GM19238 (cell line): ENCODE measurements at regions not wholly inside any gene's neighbourhood (a gene's known extent, or its start where the extent isn't known, plus 50 kb on each side); places are given as distances from the start of the nearest gene placed in this dataset.

Source experiments
- DNase-seq: peaks from one replicate; pipeline ENCODE4 v3.0.0; 2011; ENCODE audit warnings: low spot score; ENCODE audit not compliant: insufficient read length

GRCh38 chr5:141778206-141778605, 96.2 kb upstream of the ARAP3 start:
- no peak for DNase-seq

DNA sequence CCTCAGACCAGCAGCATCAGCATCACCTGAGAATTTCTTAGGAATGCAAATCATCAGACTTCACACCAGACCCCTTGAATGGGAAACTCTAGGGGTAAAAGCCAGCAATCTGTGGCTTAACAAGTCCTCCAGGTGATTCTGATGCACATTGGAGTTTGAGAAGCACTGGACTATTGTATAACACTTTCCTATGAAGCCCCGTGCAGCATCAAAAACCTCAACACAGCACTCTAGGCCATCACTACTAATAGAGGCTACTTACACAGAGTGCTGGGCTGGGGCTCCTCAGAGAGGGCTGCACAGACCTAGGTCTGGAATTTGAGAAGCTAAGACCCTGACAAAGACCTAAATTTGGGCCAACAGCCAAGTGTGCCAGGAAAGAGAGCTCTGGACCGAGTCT, 95.7 kb upstream of the ARAP3 start:
- DNase-seq: no peak

DNA sequence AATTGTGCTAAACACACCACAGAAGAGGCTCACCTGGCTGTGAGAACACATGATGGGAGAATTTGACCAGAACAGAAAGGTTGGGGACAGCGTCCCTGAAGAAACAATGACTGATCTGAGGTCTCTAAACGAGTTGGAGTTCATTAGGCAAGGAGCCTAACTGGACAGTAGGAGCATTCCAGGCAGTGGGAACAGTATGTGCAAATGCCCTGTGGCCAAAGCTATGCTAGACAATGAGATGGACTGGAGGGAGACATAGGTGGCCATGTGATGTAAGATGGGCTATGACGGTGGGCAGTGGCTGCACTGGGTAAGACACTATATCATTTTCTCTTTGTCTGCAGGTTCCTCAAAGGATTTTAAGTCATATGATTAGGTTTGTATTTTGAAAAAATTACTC, 95.1 kb upstream of the ARAP3 start:
- no peak for DNase-seq

- no peak for DNase-seq
Observed at GRCh38 chr5:141773779-141774562, 91.9 kb upstream of the ARAP3 start.

DNA sequence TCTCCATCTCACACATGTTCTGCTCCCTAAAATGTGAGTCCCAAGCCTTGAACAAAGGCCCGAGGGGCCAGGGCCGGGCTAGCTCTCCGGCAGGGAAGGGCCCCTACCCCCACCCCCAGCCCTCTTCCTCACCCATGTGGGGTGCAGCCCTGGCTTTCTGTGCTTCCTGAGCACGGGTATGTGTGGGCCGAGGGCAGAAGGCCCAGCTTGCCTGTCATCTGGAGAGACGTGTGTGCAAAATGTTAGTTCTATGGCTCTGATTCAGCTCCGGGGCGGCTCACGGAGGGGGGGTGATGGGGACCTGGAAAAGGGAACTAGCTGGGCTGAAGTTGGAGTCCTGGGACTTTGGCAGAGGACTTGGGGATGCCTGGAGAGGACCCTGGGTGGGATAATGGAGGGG, 90.3 kb upstream of the ARAP3 start:
- no peak for DNase-seq

- no peak for DNase-seq
Observed at GRCh38 chr5:141771562-141771961, 89.5 kb upstream of the ARAP3 start.

GRCh38 chr5:141771031-141771430, 89.0 kb upstream of the ARAP3 start:
- no peak for DNase-seq

- DNase-seq: no peak
Observed at GRCh38 chr5:141769671-141770070, 87.6 kb upstream of the ARAP3 start.

DNA sequence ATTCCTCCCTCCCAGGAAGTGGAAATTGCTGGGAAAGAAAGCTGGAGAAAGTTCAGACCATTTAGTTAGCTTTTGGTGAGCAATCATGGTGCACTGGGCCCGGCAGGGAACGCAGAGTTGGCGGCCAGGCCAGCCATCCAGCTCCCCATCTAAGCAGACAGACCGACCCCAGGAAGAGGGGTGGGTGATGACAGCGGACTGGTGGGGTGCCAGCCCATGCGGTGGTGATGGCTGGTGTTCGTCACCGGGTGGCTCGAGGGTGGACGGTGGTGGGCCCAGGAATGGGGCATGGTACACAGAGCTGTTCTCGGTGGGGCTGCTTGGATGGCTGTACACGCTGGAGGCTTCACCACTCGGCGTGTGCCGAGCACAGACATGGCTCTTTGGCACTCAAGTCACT, 85.6 kb upstream of the ARAP3 start:
- no peak for DNase-seq

- DNase-seq: no peak
Observed at GRCh38 chr5:141765896-141766551, 84.0 kb upstream of the ARAP3 start.

GRCh38 chr5:141763541-141763940, 81.5 kb upstream of the ARAP3 start:
- no peak for DNase-seq

- DNase-seq: no peak
Observed at GRCh38 chr5:141762790-141763368, 80.8 kb upstream of the ARAP3 start.

- no peak for DNase-seq
Observed at GRCh38 chr5:141762316-141762715, 80.3 kb upstream of the ARAP3 start.

DNA sequence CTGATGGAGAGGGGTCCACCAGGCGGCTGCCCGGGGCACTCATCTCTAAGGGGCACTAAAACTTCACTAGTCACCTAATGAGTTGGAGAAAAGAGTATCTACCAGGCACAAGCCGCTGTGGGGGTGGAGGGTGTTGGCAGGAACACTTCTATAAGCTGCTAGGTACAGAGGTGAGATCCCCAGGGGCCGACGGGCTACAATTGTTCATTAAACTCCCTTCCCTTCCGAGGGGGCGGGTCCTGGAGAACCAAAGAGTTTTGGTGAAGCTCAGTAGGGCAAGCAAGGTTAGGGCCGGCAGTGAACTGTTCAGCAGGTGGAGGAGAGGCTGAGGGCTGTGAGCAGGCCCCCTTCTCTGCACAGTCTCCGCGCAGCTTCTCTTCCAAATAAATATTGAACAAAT, 78.7 kb upstream of the ARAP3 start:
- no peak for DNase-seq

DNA sequence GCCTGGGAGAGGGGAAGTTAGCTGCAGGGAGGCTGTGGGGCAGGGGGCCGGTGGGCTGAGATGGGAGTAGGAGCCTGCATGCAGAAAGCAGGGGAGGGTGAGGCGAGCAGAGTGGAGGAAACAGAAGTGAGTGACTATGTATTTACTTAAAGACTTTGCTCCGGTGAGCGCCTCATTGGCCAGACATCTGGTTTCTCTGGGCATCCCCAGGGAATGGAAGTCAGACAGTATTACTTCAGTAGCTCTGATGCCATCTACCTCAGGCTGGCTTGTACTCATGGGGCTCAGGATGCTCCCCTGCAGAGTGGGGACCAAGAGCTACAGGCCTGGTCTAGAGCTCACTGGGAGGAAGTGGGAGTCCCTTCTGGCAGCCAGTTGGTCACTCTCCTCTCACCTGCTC, 78.2 kb upstream of the ARAP3 start:
- no peak for DNase-seq

DNA sequence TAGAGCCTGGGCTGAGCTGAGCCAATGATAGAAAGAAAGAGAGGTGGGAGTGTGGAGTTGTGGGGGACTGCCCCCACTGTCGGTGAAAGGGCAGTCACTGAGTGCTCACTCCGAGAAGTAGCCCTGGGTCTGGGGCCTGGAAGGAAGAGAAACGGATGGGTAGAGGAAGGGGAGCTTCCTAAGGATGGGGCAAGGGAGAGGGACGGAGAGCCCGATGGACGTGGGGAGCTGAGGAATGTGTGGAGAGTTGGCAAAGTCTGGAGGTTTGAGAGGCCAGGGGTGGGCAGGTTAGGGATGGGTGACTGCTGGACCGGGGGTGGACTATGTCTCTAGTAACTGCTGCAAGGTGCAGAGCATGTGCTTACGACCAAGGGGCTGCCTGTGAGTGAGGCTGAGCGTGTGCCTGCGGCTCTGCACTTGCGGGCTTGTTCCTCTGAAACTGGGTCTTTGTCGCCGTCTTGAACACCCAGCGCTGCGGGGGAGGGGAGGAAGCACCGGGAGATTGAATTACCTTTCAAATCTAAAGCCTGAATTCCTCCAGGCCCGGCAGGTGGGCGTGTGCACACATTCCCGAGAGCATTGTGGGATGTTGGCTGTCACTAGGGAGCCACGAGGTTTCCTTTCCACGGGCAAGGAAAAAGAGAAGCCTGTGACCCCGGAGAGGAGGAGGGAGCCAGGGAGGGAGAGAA, 76.4 kb upstream of the ARAP3 start:
- DNase-seq: no peak

DNA sequence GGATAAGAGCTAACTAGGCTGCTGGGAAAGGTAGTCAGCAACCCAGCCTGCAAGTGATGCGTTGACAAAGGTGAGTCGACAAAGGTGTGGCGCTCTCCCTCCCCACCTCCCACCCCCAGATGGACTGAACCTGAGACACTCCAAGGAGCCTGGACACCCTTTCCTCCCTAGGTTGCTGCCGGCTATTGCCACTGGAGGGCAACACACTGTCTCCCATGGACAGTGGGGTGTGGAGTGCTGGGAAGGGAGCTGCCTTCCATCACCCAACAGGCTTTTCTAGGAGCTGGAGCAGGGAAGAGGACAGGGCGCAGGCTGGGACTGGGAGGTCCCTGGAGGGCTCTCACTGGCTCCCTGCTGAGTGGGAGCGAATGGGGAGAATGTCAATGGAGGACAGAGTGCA, 75.4 kb upstream of the ARAP3 start:
- no peak for DNase-seq

- no peak for DNase-seq
Observed at GRCh38 chr5:141756196-141756595, 74.2 kb upstream of the ARAP3 start.

DNA sequence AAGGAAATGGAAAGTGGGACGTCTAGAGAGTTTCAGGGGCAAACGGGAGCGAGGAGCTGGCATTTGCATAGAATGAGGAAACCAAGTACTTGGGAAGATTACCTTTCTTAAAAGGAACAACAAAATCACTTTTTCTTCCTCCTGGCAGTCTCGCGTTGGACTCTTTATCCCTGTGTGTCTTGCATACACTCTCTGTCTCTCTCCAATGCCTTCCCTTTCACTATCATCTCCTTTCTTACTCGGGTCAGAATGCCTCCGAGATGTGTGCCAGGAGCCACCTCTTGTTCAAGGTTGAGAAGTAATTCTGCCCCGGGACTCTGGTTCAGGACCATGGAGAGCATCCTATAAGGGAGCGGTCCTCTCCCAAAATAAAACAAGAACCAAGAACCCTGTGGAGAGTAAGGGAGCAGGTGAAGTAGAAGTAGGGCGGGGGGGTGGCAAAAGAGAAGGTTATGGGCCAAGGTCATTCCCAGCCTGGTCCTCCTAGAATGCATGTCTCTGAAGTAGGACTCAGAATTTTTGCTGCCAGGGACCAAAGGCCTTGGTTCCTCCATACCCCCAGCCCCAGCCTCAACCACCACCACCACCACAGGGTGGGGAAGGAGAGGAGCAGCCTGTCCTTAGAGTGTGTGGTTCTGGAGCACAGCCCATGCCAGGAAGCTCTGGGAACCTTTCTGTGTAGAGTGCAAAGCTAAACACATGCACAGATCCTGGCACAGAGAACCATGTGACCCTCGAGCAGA, 72.1 kb upstream of the ARAP3 start:
- DNase-seq: no peak

- DNase-seq: no peak
Observed at GRCh38 chr5:141753143-141753970, 71.3 kb upstream of the ARAP3 start.
